NCI-H510A (cell line): ENCODE measurements at regions not wholly inside any gene's neighbourhood (a gene's known extent, or its start where the extent isn't known, plus 50 kb on each side); places are given as distances from the start of the nearest gene placed in this dataset.

Source experiments
- DNase-seq: peaks from one replicate; lab custom pipeline; 2025; lab: John Stamatoyannopoulos, UW

- DNase-seq: no peak
These were observed 139.6 kb upstream of the GPR26 start for GRCh38 chr10:123526356-123527064.

GRCh38 chr10:123527151-123527550 is 139.0 kb upstream of the GPR26 start:
- no peak for DNase-seq

GRCh38 chr10:123529146-123529760 is 136.9 kb upstream of the GPR26 start:
- no peak for DNase-seq

GRCh38 chr10:123530166-123530870 is 135.8 kb upstream of the GPR26 start:
- no peak for DNase-seq

- no peak for DNase-seq
These were observed 130.8 kb upstream of the GPR26 start for GRCh38 chr10:123535386-123535785.

GRCh38 chr10:123536176-123536845 is 129.8 kb upstream of the GPR26 start:
- no peak for DNase-seq

GRCh38 chr10:123537188-123537961 is 128.8 kb upstream of the GPR26 start:
- DNase-seq: no peak

- no peak for DNase-seq
These were observed 127.5 kb upstream of the GPR26 start for GRCh38 chr10:123538401-123539320.

GRCh38 chr10:123544986-123545385 is 121.2 kb upstream of the GPR26 start:
- DNase-seq: no peak

- DNase-seq: no peak
These were observed 117.4 kb upstream of the GPR26 start for GRCh38 chr10:123548770-123549169.

- DNase-seq: no peak
These were observed 116.2 kb upstream of the GPR26 start for GRCh38 chr10:123549761-123550454.

GRCh38 chr10:123550675-123551096 is 115.5 kb upstream of the GPR26 start:
- DNase-seq: no peak

- DNase-seq: no peak
These were observed 114.9 kb upstream of the GPR26 start for GRCh38 chr10:123551259-123551658.

GRCh38 chr10:123552760-123553554 is 113.2 kb upstream of the GPR26 start:
- no peak for DNase-seq

- no peak for DNase-seq
These were observed 112.2 kb upstream of the GPR26 start for GRCh38 chr10:123553810-123554430.

- no peak for DNase-seq
These were observed 111.5 kb upstream of the GPR26 start for GRCh38 chr10:123554656-123555055.

- no peak for DNase-seq
These were observed 110.5 kb upstream of the GPR26 start for GRCh38 chr10:123555616-123556015.

- DNase-seq: no peak
These were observed 110.1 kb upstream of the GPR26 start for GRCh38 chr10:123556049-123556448.

- DNase-seq: no peak
These were observed 109.4 kb upstream of the GPR26 start for GRCh38 chr10:123556736-123557135.
